HG03066 (cell line): ENCODE measurements at regions not wholly inside any gene's neighbourhood (a gene's known extent, or its start where the extent isn't known, plus 50 kb on each side); places are given as distances from the start of the nearest gene placed in this dataset.

Experiments used
- ATAC-seq: cut with Tn5 transposase; IDR thresholded peaks from one replicate; pipeline ENCODE4 v1.9.1; 2021; ENCODE audit warnings: low read depth; ENCODE audit not compliant: unreplicated experiment

DNA sequence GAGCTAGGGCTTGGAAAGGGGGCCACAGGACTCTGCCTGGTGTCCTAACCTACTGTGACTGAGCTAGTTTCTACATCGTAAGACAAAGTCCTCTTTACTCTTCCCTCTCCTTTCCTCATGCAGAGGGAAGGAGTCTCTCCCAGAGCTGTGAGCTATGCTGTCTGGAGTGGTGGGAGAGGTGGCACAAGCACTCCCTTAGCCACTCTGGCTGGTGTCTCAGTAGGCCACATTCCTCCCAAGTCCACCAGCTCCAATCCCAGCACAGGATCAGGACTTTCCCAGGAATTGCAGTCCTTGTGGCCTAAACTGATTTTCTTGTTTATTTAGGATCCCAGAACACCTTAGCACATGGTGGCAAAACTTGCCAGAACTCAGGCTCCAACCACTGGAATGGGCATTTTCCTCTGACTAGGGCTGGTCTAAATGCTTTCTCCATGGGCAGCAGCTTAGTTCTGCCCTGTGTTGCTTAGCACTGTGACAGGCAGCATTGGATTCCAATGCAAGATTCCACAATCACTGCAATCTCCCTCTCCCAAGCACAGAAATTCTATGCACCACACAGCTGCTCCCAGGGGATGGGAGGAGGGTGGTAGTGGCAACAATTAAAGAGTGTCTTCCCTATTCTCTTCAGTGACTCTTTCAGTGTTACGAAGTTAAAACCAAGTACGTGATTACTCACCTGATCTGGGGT lies 733.3 kb downstream of the HACE1 start:
- ATAC-seq: no peak

DNA sequence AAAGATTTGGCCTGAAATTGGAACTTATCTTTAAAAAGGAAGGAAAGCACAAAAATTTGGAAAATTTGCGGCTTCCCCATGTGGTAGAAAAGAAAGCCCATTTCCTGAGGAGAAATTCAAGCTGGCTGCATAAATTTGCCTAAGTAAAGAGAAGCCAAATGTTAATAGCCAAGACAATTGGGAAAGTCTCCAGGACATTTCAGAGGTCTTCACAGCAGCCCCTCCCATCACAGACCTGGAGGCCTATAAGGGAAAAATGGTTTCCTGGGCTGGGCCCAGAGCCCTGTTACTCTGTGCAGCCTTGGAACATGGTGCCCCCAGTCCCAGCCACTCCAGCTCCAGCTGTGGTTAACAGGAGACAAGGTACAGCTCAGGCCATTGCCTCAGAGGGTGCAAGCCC lies 736.5 kb downstream of the HACE1 start:
- no peak for ATAC-seq

DNA sequence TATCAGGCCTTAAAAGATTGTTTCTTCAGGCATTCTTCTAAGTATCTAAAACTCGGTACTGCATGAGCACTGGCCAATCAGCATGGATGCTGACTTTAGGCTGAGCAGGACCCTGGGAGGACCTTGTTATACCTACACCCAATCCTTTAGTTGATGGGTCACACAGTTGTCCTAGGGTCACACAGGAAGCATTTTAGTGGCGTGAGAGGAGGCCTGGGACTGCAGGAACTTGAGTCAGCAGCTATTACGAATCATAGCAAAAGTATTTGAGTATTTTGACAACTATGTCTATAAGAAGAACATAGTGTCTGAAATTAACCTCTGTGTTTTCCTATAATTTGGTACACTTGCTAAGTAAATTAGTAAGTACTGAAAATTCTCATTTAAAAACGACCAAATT lies 741.4 kb downstream of the HACE1 start:
- no peak for ATAC-seq

DNA sequence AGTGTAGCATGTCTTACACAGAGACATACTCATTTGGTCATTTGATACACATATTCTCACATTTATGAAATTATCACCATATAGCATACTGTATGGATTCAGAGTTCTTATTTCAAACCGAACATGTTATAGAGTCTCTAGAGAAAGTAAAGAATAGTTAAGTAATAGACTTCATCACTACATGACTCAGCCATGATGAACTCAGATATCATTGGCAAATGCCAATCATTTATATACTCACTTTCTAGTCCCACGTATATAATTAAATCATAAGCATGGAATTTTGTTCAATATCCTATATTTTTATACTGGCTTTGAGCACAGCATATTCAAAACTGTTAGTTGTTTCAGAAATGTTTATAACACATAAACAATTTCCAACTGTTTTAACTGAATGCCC lies 749.9 kb downstream of the HACE1 start:
- no peak for ATAC-seq

DNA sequence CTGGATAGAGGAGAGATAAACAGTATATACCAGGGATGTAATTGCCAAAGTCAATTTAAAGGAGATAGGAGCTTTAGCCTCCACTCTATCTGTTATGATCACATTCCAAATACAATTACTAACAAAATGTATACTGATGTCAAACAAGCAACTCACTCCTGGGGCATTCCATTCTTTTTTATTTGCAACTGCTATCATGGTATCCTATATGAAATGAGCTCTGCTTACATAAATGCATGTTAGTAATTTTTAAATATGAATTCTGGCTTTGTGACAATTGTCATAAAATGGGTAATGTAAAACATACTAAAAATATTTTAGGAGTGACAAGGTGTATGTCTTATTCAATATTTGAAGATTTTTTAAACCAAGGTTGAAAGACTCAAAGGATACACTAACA lies 751.1 kb downstream of the HACE1 start:
- ATAC-seq: no peak

DNA sequence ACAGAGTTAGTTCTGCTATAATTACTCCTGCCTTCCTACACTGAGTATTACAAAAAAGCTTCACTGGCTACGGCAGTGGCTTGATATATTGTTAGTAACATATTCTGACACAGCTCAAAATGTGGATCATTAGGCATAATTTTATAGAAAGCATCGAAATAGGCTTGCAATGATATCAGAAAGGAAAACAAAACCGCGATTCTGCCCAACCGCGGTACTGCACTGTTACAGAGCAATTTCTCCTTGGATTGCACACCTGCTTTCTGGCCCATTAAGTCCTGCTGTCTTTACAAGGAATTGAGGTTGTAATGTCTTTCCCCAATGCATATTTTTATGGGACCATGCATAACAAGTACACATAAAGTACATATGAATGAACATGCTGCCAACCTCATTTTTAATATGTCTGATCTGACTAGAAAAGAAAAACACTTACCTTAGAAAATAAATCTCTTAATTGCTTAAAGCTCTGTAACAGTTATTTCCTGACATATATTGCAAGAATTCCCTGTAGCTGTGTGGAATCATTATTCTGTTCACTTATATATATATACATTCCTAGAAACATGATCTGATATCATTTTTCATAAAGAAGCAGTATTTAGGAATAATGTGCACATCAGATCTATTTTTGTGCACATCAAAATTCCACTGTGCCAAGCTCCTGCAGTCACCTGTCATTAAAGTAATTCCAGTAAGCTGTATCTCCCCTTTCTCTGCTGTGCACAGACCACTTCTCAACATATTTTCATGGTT lies 763.9 kb downstream of the HACE1 start:
- ATAC-seq: no peak

DNA sequence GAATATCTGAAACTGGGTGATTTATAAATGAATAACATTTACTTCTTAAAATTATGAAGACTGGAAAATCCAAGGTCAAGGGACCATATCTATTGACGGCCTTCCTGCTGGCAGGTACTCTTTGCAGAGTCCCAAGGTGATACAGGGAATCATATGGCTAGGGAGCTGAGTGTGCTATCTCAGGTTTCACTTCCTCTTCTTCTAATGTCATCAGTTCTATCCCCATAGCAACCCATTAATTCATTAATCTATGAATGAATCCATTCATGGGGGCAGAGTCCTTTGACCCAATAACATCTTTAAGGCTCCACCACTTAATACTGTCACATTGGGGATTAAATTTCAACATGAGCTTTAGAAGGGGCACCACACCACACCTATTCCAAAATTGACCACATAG lies 772.0 kb downstream of the HACE1 start:
- no peak for ATAC-seq

DNA sequence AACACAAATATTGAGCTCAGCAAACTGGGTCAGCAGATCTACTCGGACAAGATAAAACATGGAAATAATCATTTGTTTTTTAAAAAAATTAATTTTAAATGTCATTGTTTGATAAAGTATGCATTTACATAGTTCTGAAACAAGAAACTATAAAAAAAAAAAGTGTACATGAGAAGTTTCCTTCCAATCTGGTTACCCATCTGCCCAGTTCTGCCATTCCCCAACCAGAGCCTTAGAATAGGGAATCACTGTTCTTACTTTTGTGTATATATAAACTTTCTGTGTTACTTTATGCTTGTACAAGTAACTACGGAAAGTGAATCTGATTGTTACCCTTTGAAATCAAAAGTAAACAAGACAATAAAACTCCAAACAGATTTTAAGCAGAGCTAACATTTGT lies 791.4 kb downstream of the HACE1 start:
- no peak for ATAC-seq

DNA sequence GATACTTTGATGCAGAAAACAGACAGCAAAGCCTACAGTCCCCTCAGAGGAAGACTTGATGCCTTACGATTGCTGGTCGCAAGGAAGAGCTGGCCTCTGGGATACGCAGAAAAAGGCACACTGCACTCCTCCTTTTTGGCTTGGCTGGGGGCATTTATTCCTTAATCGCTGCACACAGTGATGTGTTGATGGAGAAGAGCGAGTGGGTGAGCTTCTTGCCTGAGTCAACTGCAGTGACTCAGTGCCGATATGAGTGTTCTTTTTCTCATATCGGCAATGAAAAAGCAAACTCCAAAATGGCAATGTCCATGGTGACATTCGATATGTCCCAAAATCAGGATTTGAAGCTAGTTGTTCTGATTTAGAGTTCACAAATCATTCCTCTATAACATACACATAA lies 794.8 kb downstream of the HACE1 start:
- no peak for ATAC-seq

DNA sequence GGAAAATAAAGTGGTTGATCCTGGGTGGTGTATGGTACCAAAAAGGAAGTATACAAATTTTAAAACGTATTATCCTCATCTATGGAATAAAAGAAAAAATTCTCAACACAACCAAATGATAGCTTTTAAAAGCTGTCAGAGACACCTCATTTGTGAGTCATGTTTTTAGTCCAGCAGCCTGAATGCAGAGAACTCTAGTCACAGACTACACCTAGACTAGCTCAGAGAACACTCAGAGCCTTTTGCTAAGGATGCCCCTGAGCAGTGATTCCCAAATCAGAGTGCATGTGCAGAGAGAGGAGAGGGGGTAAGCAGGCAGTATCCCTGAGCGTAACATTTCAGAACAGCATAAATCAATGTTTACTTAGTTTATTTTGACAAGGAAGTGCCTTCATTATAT lies 809.3 kb downstream of the HACE1 start:
- ATAC-seq: no peak

DNA sequence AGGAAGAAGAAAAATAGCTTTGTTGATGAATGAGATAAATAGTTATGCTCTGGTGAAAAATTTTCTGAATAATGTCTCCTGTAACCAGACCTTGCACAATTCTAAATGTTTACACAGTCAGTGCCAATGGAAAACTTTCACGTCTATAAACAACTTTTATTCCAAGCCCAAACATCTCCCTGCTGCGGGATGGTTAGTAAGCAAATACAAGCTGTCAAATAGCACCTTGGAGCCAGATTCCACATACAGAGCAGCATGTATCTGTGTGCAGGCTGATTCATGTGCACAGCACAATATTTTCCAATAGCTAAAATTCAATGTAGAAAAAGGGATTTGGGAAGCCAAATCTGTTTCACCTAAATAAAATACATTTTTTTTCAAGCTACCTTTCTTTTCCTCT lies 813.3 kb downstream of the HACE1 start:
- ATAC-seq: no peak

DNA sequence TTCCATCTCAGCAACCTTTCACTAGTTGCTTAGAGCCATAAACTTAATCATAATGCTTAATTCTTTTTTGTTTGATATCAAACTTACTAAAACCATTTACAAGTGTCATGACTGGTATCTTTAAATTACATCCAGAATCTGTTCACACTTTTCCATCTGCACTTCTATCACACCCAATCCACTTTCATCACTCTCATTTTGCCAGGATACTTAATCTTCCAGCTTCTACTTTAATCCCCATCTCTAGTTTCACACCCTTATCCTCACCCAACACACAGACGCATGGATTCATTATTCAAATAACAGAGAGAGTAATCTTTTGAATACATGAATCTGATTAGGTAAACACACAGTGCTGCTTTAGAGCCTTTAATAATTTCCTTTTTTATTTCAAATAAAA lies 828.4 kb downstream of the HACE1 start:
- ATAC-seq: no peak

DNA sequence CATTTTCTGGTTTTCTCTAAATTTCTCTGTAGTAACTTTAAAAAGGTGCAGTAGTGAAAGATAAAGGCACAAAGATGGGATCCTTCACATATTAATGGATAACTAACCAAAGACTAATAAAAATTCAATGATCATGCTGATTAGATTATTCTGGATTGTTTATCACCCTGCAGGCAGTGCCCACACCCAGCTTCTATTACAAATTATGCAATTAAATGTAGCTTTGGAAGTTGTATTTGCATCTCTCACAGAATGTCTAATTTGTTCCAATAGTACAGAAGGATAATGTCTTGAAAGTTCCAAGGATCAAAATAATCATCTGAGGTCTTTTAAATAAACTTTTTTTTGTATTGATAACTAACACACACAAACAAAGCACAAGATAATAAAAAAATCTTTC lies 837.6 kb downstream of the HACE1 start:
- no peak for ATAC-seq

DNA sequence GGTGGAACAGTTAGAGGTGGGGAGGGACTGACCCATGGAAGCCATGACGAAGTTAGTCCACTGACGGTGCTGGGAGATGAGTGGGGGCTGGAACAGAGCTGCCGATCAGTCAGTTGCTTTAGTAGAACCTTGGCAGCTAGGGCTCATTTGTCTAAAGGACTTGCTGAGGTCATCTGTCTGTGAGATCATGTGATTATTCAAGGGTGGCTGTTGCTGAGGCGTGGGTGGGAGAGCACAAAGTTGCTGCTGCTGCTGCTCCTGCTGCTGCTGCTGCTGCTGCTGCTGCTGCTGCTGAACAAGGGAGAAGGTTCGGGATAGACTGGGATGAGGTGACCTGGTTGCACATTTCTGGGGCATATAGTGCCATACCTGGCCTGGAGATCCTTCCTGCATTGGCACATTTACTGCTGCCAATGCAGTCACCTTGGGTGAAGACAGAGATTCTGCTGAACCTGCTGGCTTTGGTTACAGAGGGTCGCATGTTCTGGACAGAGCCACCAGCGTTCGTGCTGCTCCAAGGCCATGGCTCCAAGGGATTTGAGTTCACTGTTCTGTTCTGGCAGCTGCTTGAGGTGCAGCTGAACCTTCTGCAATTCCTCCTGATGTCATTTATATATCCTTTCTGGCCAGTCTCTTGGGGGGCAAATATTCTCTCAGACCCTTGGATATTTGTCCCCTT lies 840.5 kb downstream of the HACE1 start:
- ATAC-seq: no peak

DNA sequence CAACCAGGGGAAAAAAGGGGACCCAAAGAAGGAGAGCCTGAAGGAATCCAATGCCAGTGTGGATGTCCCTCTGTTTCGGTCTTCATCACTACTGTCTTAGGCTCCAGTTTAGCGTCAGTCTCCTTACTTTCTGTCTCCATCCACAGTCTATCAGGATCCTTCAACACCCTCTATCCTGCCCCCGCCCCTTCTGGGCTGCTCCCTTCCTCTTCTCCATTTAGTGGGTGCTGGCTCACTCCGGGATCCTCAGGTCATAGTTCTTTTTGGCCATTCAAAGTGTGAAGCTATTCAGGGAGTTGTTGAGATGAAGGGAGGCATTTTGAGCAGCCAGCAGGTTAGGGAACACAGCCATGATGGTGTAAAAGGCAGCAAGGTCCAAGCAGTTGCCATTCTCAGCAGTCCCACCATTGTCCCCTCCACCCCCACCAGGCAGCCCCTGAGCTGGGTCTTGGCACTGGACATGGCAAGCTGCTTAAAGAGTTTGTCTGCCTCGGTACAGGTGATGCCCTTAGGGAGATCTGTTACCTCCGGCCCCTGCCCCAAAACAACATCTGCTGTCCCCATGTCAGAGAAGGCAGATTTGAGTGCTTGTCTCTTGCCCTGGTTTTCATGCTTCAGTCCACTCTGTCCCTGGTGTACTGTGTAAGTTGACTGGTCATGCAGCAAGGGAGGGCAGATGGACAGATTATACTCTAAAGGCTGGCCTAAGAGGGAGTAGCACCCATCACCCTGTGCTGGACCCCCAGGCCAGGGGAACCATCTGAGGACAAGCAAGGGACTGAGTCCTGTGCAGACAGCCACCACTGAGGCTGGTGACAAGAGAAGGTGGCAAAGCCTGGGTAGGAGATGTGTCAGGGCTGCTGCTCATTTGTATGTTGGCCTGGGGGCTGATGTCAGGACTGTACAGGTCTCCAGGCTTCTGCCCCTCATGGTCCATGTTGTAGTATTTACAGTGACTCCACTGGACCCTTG lies 842.0 kb downstream of the HACE1 start:
- no peak for ATAC-seq

DNA sequence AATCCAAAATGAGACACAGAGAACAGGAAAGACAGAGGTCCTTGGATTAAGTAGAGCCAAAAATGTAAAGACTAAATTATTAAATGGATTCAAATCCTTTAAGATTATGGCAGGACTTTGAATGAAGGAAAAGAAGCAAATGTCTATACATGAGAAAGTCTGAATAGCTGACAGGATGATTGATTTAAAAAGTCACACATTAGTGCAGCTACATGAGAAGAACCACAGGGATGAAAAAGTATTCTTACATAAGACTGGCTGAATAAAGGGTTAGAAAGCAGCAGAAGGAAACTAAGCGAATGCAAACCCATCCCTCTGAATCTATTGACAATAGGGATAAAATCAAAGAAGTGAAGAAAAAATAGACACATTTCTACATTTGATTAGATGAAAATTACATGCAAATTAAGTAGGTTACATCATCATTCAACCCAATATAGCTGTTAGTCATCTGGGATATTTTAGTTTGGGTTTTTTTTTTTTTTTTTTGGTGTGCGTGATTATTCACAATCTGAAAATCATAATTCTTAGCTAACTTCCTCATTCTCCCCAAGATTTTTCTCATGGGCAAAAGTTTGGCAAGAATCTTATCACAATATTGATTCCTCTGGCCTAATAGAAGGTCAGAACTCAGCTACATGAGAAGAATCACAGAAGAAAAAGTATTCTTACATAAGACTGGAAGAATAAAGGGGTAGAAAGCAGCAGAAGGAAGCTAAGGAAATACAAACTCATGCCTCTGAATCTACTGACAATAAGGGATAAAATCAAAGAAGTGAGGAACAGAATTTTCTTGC lies 845.4 kb downstream of the HACE1 start:
- ATAC-seq: no peak

DNA sequence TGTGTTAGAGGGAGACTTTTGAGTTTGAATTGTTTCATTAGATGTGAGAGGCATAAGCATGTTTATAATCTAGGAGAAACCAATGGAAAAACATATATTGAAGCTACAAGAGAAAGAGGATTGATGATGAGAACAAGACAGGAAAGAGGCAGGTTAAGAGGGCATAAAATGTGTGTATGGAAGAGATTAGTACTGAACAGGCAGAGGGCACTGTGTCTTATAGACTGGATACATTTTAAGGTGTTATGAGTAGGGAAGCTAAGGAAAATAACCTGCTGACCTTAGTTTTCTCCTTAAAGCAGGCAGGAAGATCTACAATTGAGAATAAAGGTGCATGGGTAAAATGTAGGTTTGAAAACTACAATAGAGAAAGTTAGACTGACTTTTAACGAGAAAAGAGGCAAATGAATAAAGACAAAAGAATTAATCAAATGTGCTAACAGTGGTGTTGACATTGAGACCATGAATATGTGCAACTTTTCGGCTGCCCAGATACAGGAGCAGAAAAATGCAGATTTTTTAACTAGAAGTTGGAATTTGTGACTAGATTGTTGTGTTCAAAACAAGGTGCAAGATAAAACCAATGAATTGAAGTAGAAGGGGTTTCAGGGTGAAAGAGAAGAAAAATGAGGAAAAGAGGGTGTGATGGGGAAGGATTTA lies 846.3 kb downstream of the HACE1 start:
- no peak for ATAC-seq

DNA sequence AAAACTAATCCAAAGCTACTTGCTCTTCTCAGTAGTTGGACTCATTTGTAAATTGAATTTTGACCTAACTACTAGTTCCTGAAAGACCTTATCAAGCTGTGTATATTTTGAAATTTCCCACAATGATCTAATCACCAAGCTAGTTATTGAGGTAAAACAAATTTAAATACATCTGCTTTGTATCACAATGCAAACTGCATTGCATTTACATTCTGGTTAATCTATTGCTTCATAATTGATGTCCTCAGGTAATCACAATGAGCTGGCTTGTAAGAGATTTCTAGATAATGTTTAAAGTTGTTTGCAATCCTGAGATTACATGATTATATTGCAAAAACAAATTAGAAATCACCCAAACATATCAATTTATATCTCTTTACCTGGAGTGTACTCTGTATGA lies 848.8 kb downstream of the HACE1 start:
- ATAC-seq: no peak

DNA sequence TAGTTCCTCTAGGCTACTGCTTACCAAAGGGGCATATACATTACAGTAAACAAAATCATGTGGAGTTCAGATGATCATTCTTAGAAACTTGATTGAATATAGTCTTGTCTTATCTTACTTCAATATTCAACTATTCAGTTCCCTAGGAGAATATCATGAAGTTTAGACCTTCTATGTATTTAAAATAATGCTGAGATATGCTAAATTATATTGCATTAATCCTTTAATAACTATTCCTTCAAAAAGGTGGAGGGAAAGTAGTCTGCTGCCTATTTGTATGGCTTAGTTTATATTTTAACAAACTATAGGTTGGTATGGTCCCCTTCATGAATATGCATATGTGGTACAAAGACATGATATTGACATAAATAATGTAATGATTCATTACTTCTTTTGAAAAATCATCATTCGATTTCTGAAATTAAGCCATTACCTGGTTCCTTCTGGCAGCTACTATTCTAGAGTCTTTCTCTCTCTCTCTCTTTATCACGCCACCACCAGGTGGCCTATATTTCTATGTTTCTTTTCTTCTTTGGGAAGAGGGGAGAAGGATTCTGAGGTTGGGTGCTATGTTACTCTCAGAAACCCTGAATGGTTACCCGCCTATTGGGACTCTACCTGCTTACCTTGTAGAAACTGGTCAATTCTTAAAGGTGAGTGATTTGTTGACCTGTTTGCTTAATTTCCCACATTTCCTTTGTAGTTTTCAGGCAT lies 855.8 kb downstream of the HACE1 start:
- ATAC-seq: no peak
